BLaER1 (cell line): ENCODE measurements at regions not wholly inside any gene's neighbourhood (a gene's known extent, or its start where the extent isn't known, plus 50 kb on each side); places are given as distances from the start of the nearest gene placed in this dataset.
"Not testable (repeated sequence)": the region's sequence is repeated elsewhere in the genome, so short reads cannot be mapped to it uniquely, and the experiment has no call there.

Experiments
- H3K27ac ChIP-seq: shearing (Covaris generic); formaldehyde crosslinking; 2 replicates; pipeline ENCODE4 v1.8.1; 2022
- H3K27me3 ChIP-seq: shearing (Covaris generic); formaldehyde crosslinking; 2 replicates; pipeline ENCODE4 v1.8.1; 2022
- H3K36me3 ChIP-seq: shearing (Covaris generic); formaldehyde crosslinking; 2 replicates; pipeline ENCODE4 v1.8.1; 2022
- H3K4me1 ChIP-seq: shearing (Covaris generic); formaldehyde crosslinking; 2 replicates; pipeline ENCODE4 v1.8.1; 2022
- H3K4me2 ChIP-seq: shearing (Covaris generic); formaldehyde crosslinking; 2 replicates; pipeline ENCODE4 v1.8.1; 2022
- H3K4me3 ChIP-seq: shearing (Covaris generic); formaldehyde crosslinking; 2 replicates; pipeline ENCODE4 v1.8.1; 2022
- H3K9ac ChIP-seq: shearing (Covaris generic); formaldehyde crosslinking; 2 replicates; pipeline ENCODE4 v1.8.1; 2022
- H3K9me3 ChIP-seq: shearing (Covaris generic); formaldehyde crosslinking; 2 replicates; pipeline ENCODE4 v1.8.1; 2022
- H4K20me1 ChIP-seq: shearing (Covaris generic); formaldehyde crosslinking; 2 replicates; pipeline ENCODE4 v1.8.1; 2022
- Cebpa-rat ChIP-seq: shearing (Covaris generic); IDR thresholded peaks from 2 replicates; pipeline ENCODE4 v1.8.1; 2022

- no peak overlapping the region for H3K9ac ChIP-seq
- H3K27me3 ChIP-seq = no peaks in the 10 kb centered on the region
- no peaks in the 10 kb centered on the region for H4K20me1 ChIP-seq
- no peak overlapping the region for H3K4me3 ChIP-seq
- no peaks in the 10 kb centered on the region for H3K4me1 ChIP-seq
- H3K9me3 ChIP-seq = 0 out of 2 replicates have a peak, but pooled peaks cover 4% of the 10 kb centered on the region
- H3K4me2 ChIP-seq = no peak overlapping the region
- no peak overlapping the region for H3K27ac ChIP-seq
- TF ChIP-seq Cebpa-rat = no peak
- no peaks in the 10 kb centered on the region for H3K36me3 ChIP-seq
Observed at GRCh38 chr10:85137253-85137652, 808.9 kb downstream of the CCSER2 start.

GRCh38 chr10:85138046-85138445 lies 809.7 kb downstream of the CCSER2 start:
- no peak overlapping the region for H3K27ac ChIP-seq
- no peak for TF ChIP-seq Cebpa-rat
- no peak overlapping the region for H3K4me2 ChIP-seq
- H3K27me3 ChIP-seq = no peaks in the 10 kb centered on the region
- no peak overlapping the region for H3K4me3 ChIP-seq
- H3K9me3 ChIP-seq = peaks cover 4% of the 10 kb centered on the region; the same call in 1 of the 2 replicates
- H3K4me1 ChIP-seq = no peaks in the 10 kb centered on the region
- no peaks in the 10 kb centered on the region for H4K20me1 ChIP-seq
- H3K9ac ChIP-seq = no peak overlapping the region
- H3K36me3 ChIP-seq = no peaks in the 10 kb centered on the region

- Histone ChIP-seq H3K4me1 (no peaks in the 10 kb centered on the region), H4K20me1 (no peaks in the 10 kb centered on the region), H3K27me3 (no peaks in the 10 kb centered on the region), H3K27ac (no peak overlapping the region), H3K9ac (no peak overlapping the region), H3K9me3 (peaks cover 8% of the 10 kb centered on the region), H3K4me2 (no peak overlapping the region), H3K36me3 (no peaks in the 10 kb centered on the region), H3K4me3 (no peak overlapping the region)
- TF ChIP-seq Cebpa-rat = no peak
Observed at GRCh38 chr10:85139124-85139523, 810.7 kb downstream of the CCSER2 start.

GRCh38 chr10:85141520-85141919 lies 813.1 kb downstream of the CCSER2 start:
- H3K4me1 ChIP-seq, H3K36me3 ChIP-seq, H3K4me2 ChIP-seq, H3K27ac ChIP-seq, H3K9ac ChIP-seq, H3K4me3 ChIP-seq, H4K20me1 ChIP-seq, H3K27me3 ChIP-seq: not testable (repeated sequence)
- H3K9me3 ChIP-seq = peaks cover 12% of the 10 kb centered on the region

- no peak overlapping the region for H3K9ac ChIP-seq
- no peak overlapping the region for H3K4me2 ChIP-seq
- no peaks in the 10 kb centered on the region for H3K4me1 ChIP-seq
- H3K27ac ChIP-seq = no peak overlapping the region
- H3K36me3 ChIP-seq = no peaks in the 10 kb centered on the region
- H4K20me1 ChIP-seq = no peaks in the 10 kb centered on the region
- no peak for TF ChIP-seq Cebpa-rat
- H3K27me3 ChIP-seq = no peaks in the 10 kb centered on the region
- H3K9me3 ChIP-seq = peaks cover 12% of the 10 kb centered on the region
- H3K4me3 ChIP-seq = no peak overlapping the region
Observed at GRCh38 chr10:85145966-85146365, 817.6 kb downstream of the CCSER2 start.

DNA sequence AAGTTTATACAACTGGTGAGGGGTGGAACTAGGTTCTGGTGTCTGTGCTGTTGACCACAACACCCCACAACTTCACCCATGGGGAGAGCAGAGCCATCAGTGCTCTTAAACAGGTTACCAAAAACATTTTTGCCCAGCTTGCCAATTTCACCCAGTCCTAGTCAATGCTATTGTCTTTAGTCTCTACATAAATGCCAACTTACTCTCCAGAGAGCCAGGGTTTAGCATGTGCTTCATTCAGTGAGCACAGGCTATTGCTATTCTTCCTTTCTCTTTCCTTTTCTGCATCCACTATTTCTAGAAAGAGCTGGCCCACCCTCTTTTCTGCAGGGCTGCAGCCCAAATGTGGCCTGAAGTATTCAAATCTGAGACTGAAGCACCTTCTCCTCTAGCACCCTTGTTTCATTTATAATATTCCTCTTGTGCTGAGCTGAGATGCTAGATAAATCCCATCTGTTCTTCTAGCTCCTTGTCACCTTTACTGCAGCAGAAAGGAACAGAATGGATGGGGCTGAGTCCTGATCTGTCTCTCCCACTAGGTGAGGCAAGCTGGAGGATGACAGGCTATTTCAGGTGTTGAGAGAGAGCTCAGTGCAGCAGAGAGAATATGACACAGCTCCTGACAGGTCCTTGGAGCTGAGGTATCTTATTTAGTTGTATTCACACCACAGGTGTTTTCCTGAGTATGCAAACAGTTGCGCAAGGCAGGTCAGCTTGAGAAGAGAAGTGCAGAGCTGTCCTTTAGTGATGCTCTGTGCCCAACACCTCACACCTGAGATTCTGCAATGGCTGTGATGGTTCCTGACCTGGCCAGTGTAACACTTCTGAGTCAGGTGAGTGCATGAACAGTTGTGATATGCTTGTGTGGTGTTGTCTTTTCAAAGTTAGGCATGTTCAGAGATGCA lies 819.2 kb downstream of the CCSER2 start:
- no peak overlapping the region for H3K9ac ChIP-seq
- H3K4me3 ChIP-seq = no peak overlapping the region
- H3K4me1 ChIP-seq = no peaks in the 10 kb centered on the region
- no peaks in the 10 kb centered on the region for H3K27me3 ChIP-seq
- TF ChIP-seq Cebpa-rat = no peak
- no peak overlapping the region for H3K4me2 ChIP-seq
- peaks cover 8% of the 10 kb centered on the region for H3K9me3 ChIP-seq
- H3K27ac ChIP-seq = no peak overlapping the region
- no peaks in the 10 kb centered on the region for H3K36me3 ChIP-seq
- H4K20me1 ChIP-seq = no peaks in the 10 kb centered on the region

DNA sequence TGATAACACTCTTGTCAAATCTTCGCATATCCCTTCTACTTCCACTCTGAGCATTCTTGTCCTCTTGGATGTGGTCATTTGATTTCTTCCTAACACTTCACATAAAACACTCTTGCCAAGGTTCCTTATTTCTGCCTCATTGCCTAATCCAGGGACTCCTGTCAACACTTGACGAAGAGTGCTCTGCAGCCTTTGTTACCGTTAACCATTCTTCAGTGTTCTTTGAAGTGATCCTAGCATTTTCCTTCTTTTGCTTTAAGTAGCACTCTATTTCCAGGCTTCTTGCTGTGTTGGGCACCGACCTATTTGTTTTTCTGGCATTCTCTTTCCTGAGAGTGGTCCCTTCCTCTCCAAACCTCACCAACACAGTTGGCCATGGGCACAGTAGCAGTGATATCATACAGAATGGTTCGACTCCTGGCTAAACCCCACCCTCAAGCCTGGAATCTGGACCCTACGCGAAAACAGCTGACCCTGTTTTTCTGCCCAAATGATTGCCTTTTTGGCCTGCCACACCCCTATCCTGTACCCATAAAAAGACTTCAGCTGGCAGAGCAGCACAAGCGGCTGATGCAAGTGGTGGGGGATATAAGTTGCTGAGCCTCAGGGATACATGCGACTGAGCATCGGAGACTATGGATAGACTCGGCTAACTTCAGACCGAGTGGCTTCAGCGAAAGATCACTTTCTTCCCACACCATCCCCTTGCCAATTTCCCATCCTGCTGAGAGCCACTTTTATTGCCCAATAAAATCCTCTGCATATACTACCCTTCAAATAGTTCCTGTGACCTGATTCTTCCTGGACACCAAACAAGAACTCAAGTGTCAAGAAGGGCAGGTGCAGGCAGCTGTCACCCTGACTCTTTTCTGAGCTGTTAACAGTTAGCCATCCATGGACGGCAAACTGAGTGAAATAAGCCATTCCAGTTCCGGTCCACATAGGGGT lies 820.6 kb downstream of the CCSER2 start:
- H3K36me3 ChIP-seq = no peaks in the 10 kb centered on the region
- no peak for TF ChIP-seq Cebpa-rat
- H3K4me2 ChIP-seq = no peak overlapping the region
- no peak overlapping the region for H3K9ac ChIP-seq
- H3K9me3 ChIP-seq = peaks cover 6% of the 10 kb centered on the region
- H3K27ac ChIP-seq = no peak overlapping the region
- no peaks in the 10 kb centered on the region for H3K27me3 ChIP-seq
- no peaks in the 10 kb centered on the region for H3K4me1 ChIP-seq
- no peaks in the 10 kb centered on the region for H4K20me1 ChIP-seq
- no peak overlapping the region for H3K4me3 ChIP-seq

DNA sequence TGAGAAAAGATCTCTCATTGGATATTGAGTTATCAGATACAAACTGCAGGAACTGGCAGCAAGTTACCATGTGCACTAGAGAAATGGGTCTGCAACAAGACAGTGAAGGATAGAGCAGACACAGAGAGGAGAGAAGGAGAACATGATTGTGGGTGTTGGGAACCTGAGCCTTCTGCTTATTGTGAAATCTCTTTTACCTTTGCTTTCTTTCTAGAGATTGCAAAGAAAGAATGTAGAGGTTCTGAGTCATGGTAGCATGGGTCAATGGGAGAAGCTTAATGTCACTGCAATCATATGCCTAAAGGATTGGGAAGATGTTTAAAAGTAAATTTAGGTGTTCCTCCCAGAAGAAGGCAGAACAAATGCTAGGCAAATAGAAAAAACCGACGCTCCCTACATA lies 821.4 kb downstream of the CCSER2 start:
- Histone ChIP-seq H4K20me1 (no peaks in the 10 kb centered on the region), H3K9me3 (no peaks in the 10 kb centered on the region), H3K27ac (no peak overlapping the region), H3K4me1 (no peaks in the 10 kb centered on the region), H3K9ac (no peak overlapping the region), H3K4me3 (no peak overlapping the region), H3K4me2 (no peak overlapping the region), H3K36me3 (no peaks in the 10 kb centered on the region), H3K27me3 (no peaks in the 10 kb centered on the region)
- TF ChIP-seq Cebpa-rat = no peak

DNA sequence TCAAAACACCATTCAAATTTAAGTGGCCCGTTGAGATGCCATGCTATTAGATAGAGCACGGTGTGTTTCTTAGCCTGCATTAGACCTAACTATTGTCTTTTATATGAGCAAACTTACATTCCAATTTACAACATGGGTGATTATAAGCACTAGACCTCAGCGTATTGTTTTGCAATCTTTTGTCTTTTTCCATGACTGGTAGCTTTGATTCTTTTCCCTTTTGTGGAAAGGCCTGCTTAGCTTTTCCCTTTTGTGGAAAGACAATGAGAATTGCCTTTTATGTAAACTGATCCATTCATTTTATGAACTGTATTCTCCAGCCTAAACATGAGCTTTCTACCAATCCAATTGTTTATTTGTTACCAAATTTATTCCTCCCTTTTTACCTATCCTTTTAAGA lies 823.1 kb downstream of the CCSER2 start:
- Histone ChIP-seq H4K20me1 (no peaks in the 10 kb centered on the region), H3K36me3 (no peaks in the 10 kb centered on the region), H3K4me2 (no peak overlapping the region), H3K27me3 (no peaks in the 10 kb centered on the region), H3K9me3 (no peaks in the 10 kb centered on the region), H3K9ac (no peak overlapping the region), H3K4me1 (no peaks in the 10 kb centered on the region), H3K4me3 (no peak overlapping the region), H3K27ac (no peak overlapping the region)
- no peak for TF ChIP-seq Cebpa-rat

- Histone ChIP-seq H3K9ac (no peak overlapping the region), H3K9me3 (no peaks in the 10 kb centered on the region), H3K4me3 (no peak overlapping the region), H4K20me1 (no peaks in the 10 kb centered on the region), H3K27me3 (no peaks in the 10 kb centered on the region), H3K4me1 (no peaks in the 10 kb centered on the region), H3K36me3 (no peaks in the 10 kb centered on the region), H3K4me2 (no peak overlapping the region), H3K27ac (no peak overlapping the region)
- TF ChIP-seq Cebpa-rat = no peak
Observed at GRCh38 chr10:85152496-85152895, 824.1 kb downstream of the CCSER2 start.
